ENCODE measurements at regions not wholly inside any gene's neighbourhood (a gene's known extent, or its start where the extent isn't known, plus 50 kb on each side); places are given as distances from the start of the nearest gene placed in this dataset.

- TF ChIP-seq ZBTB33 (IDR thresholded peaks at IDR 0.05; ENCODE audit: borderline replicate concordance, low read depth) (no peak), JUND (IDR thresholded peaks at IDR 0.05) (no peak), CTCF (IDR thresholded peaks at IDR 0.05) (no peak), EZH2phosphoT487 (IDR thresholded peaks at IDR 0.05; ENCODE audit: borderline replicate concordance, low read depth) (no peak), YY1 (IDR thresholded peaks at IDR 0.05; ENCODE audit: low read depth) (no peak), POLR2AphosphoS5 (IDR thresholded peaks at IDR 0.05; ENCODE audit: low read depth, low read length) (no peak), MXI1 (IDR thresholded peaks at IDR 0.05; ENCODE audit: low read depth, low read length) (no peak), EP300 (IDR thresholded peaks at IDR 0.05; ENCODE audit: borderline replicate concordance in 1 of 2, low read depth in 1 of 2, low read length in 1 of 2) (no peak), FOSL2 (IDR thresholded peaks at IDR 0.05; ENCODE audit: borderline replicate concordance, low read depth) (no peak), ELF1 (IDR thresholded peaks at IDR 0.05) (no peak)
Observed at GRCh38 chr11:10627291-10627690, 58.8 kb upstream of the LYVE1 start.
